DOHH2 (cell line): ENCODE measurements at regions not wholly inside any gene's neighbourhood (a gene's known extent, or its start where the extent isn't known, plus 50 kb on each side); places are given as distances from the start of the nearest gene placed in this dataset.

Source experiments
- CTCF ChIP-seq: fragments of 200-600 bp; sonication (generic); IDR thresholded peaks from one replicate; pipeline ENCODE4 v1.5.1; 2014; ENCODE audit warnings: antibody characterized with exemption, mild to moderate bottlenecking, low read depth, low read length; ENCODE audit not compliant: poor library complexity, severe bottlenecking
- EZH2phosphoT487 ChIP-seq: fragments of 200-600 bp; sonication (generic); IDR thresholded peaks from 2 replicates; pipeline ENCODE4 v1.6.1; 2017; ENCODE audit warnings: borderline replicate concordance, mild to moderate bottlenecking, antibody characterized with exemption, low read length, moderate library complexity, mixed read lengths

- TF ChIP-seq CTCF (no peak), EZH2phosphoT487 (no peak)
Observed at GRCh38 chr1:233509526-233509925, 104.4 kb upstream of the KCNK1 start.
